ENCODE measurements at regions not wholly inside any gene's neighbourhood (a gene's known extent, or its start where the extent isn't known, plus 50 kb on each side); places are given as distances from the start of the nearest gene placed in this dataset.

- Histone ChIP-seq H3K4me3 (ENCODE audit: low read length, poor library complexity, severe bottlenecking) (no peak overlapping the region), H3K36me3 (ENCODE audit: insufficient read depth, low read length) (no peaks in the 10 kb centered on the region), H2AFZ (ENCODE audit: low read length) (no peak overlapping the region), H3K4me2 (ENCODE audit: low read depth, low read length, poor library complexity, severe bottlenecking) (no peak overlapping the region), H3K9ac (ENCODE audit: low read depth, low read length, poor library complexity, severe bottlenecking) (no peak overlapping the region), H3K9me2 (replicated peaks; ENCODE audit: low read depth, low read length) (no peaks in the 10 kb centered on the region), H3F3A (ENCODE audit: low read depth) (no peaks in the 10 kb centered on the region), H3K9me3 (ENCODE audit: insufficient read depth, low read depth, low read length) (no peaks in the 10 kb centered on the region), H3K27me3 (ENCODE audit: insufficient read depth, low read length, poor library complexity, severe bottlenecking) (no peaks in the 10 kb centered on the region), H3K4me1 (ENCODE audit: insufficient read depth, low read length, poor library complexity, severe bottlenecking) (peaks cover 2% of the 10 kb centered on the region), H4K20me1 (ENCODE audit: insufficient read depth, low read length, poor library complexity, severe bottlenecking) (no peaks in the 10 kb centered on the region), H3K79me2 (ENCODE audit: insufficient read depth, low read length) (no peaks in the 10 kb centered on the region)
- TF ChIP-seq EZH2phosphoT487 (IDR thresholded peaks at IDR 0.05; ENCODE audit: borderline replicate concordance) = no peak
- TF ChIP-seq, protein P1, sequence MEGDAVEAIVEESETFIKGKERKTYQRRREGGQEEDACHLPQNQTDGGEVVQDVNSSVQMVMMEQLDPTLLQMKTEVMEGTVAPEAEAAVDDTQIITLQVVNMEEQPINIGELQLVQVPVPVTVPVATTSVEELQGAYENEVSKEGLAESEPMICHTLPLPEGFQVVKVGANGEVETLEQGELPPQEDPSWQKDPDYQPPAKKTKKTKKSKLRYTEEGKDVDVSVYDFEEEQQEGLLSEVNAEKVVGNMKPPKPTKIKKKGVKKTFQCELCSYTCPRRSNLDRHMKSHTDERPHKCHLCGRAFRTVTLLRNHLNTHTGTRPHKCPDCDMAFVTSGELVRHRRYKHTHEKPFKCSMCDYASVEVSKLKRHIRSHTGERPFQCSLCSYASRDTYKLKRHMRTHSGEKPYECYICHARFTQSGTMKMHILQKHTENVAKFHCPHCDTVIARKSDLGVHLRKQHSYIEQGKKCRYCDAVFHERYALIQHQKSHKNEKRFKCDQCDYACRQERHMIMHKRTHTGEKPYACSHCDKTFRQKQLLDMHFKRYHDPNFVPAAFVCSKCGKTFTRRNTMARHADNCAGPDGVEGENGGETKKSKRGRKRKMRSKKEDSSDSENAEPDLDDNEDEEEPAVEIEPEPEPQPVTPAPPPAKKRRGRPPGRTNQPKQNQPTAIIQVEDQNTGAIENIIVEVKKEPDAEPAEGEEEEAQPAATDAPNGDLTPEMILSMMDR (conservative IDR thresholded peaks at IDR 0.05; ENCODE audit: low read length) = peak; percentile 27
These were observed 84.0 kb upstream of the QRFPR start for GRCh38 chr4:121464854-121465253.

DNA sequence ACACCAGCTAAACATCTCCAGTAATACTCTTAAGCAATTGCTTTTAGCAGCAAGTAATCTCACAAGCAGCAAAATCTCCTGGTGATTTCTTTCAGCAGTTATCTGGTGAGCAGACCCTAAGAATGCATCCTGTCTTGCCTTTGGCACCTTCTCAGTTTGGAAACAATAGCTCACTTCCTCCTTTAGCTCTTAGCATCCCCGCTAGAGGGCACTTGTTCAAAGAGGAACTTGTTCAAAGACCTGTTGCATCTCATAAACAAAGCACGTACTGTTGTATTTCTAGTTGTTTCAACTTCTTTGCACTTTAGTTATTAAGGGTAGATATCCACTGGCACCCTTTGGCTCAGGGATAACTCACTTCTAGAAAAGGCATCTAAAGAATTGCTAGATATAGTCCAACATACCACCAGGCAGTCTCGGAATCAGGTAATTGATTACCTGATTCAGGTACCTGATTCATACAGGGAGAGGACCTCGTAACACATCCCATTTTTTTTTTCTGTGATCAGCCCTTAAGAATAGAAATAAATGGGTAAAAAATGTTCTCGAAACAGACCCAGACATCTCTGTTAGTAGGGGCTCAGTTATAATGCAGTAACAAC is 81.9 kb upstream of the QRFPR start:
- H2AFZ ChIP-seq (ENCODE audit: low read length) = peak overlapping the region; percentile 14; the same call in 1 of the 2 replicates
- H3K36me3 ChIP-seq (ENCODE audit: insufficient read depth, low read length) = no peaks in the 10 kb centered on the region
- H3K79me2 ChIP-seq (ENCODE audit: insufficient read depth, low read length) = no peaks in the 10 kb centered on the region
- H3K27me3 ChIP-seq (ENCODE audit: insufficient read depth, low read length, poor library complexity, severe bottlenecking) = no peaks in the 10 kb centered on the region
- H3F3A ChIP-seq (ENCODE audit: low read depth) = no peaks in the 10 kb centered on the region
- H3K4me1 ChIP-seq (ENCODE audit: insufficient read depth, low read length, poor library complexity, severe bottlenecking) = peaks cover 2% of the 10 kb centered on the region
- H3K4me3 ChIP-seq (ENCODE audit: low read length, poor library complexity, severe bottlenecking) = no peak overlapping the region
- no peak overlapping the region for H3K4me2 ChIP-seq (ENCODE audit: low read depth, low read length, poor library complexity, severe bottlenecking)
- TF ChIP-seq EZH2phosphoT487 (IDR thresholded peaks at IDR 0.05; ENCODE audit: borderline replicate concordance) = no peak
- TF ChIP-seq, protein P1 (conservative IDR thresholded peaks at IDR 0.05; ENCODE audit: low read length) = peak; percentile 80
- no peaks in the 10 kb centered on the region for H4K20me1 ChIP-seq (ENCODE audit: insufficient read depth, low read length, poor library complexity, severe bottlenecking)
- H3K9me2 ChIP-seq (replicated peaks; ENCODE audit: low read depth, low read length) = no peaks in the 10 kb centered on the region
- H3K9me3 ChIP-seq (ENCODE audit: insufficient read depth, low read depth, low read length) = no peaks in the 10 kb centered on the region
- H3K9ac ChIP-seq (ENCODE audit: low read depth, low read length, poor library complexity, severe bottlenecking) = no peak overlapping the region

GRCh38 chr4:121459026-121459425 is 78.2 kb upstream of the QRFPR start:
- Histone ChIP-seq H3K9me2 (replicated peaks; ENCODE audit: low read depth, low read length) (no peaks in the 10 kb centered on the region), H3K79me2 (ENCODE audit: insufficient read depth, low read length) (no peaks in the 10 kb centered on the region), H3K9me3 (ENCODE audit: insufficient read depth, low read depth, low read length) (no peaks in the 10 kb centered on the region), H3F3A (ENCODE audit: low read depth) (no peaks in the 10 kb centered on the region), H3K9ac (ENCODE audit: low read depth, low read length, poor library complexity, severe bottlenecking) (no peak overlapping the region), H3K27me3 (ENCODE audit: insufficient read depth, low read length, poor library complexity, severe bottlenecking) (no peaks in the 10 kb centered on the region), H3K4me1 (ENCODE audit: insufficient read depth, low read length, poor library complexity, severe bottlenecking) (no peaks in the 10 kb centered on the region), H4K20me1 (ENCODE audit: insufficient read depth, low read length, poor library complexity, severe bottlenecking) (no peaks in the 10 kb centered on the region), H2AFZ (ENCODE audit: low read length) (no peak overlapping the region), H3K36me3 (ENCODE audit: insufficient read depth, low read length) (no peaks in the 10 kb centered on the region), H3K4me2 (ENCODE audit: low read depth, low read length, poor library complexity, severe bottlenecking) (no peak overlapping the region), H3K4me3 (ENCODE audit: low read length, poor library complexity, severe bottlenecking) (no peak overlapping the region)
- TF ChIP-seq, protein P1 (conservative IDR thresholded peaks at IDR 0.05; ENCODE audit: low read length) = no peak
- no peak for TF ChIP-seq EZH2phosphoT487 (IDR thresholded peaks at IDR 0.05; ENCODE audit: borderline replicate concordance)

Data from Loucy (cell line).